HG03432 (cell line): ENCODE measurements at regions not wholly inside any gene's neighbourhood (a gene's known extent, or its start where the extent isn't known, plus 50 kb on each side); places are given as distances from the start of the nearest gene placed in this dataset.

ENCODE experiments used
- ATAC-seq: cut with Tn5 transposase; IDR thresholded peaks from one replicate; pipeline ENCODE4 v1.9.1; 2021; ENCODE audit warnings: mild to moderate bottlenecking, moderate library complexity; ENCODE audit not compliant: unreplicated experiment

DNA sequence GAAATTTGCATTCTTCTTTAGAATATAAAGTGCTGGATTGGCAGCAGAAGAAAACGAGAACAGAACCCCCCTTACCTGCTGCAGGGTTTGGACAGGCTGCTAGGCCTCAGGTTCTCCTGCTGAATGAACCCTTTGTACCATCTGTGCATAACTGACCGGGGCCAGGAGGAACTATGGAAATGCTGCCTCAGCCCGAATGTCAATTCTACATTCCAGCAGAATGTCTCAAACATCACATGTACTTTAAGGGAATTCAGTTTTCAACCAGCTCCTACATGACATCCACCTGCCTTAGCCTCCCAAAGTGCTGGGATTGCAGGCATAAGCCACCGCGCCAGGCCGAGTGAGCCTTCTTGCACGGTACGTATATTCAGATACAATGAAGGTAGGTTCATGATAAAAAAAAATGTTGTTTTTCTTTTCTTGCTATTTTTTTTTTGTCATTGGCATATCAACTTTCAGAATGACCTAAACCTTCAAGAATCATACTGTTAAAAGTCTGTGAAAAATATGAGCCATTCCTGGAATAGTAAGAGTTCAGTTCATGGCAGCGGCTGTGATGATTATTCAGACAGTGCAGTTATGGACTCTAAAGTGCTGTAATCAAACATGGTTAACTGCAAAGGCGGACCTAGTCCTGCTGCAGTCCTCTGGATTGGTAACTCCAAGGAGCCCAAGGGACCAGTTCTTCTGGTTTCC is 84.4 kb upstream of the TNS3 start:
- ATAC-seq, result no peak

DNA sequence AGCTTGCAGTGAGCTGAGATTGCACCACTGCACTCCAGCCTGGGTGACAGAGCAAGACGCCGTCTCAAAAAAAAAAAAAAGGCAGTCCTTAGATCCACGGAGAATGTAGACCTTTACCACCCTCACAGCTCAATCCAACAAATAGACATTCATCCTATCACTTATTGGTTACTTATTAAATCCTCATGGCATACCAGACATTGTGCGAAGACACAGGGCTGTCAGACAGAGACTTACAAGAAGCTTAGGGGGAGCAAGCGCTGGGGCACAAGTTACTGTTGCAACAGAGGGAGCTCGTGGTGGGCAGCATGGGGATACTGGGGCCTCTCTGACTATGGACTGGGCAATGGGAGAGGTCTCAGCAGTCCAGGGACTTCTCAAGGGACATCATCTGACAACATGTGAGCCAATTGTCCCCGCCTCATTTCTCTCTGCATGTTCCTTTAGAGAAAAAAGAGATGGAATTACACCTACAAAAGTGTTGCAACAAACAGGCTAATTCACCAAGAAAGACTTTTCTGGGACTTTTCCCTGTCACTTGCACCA is 82.8 kb upstream of the TNS3 start:
- ATAC-seq, result no peak

DNA sequence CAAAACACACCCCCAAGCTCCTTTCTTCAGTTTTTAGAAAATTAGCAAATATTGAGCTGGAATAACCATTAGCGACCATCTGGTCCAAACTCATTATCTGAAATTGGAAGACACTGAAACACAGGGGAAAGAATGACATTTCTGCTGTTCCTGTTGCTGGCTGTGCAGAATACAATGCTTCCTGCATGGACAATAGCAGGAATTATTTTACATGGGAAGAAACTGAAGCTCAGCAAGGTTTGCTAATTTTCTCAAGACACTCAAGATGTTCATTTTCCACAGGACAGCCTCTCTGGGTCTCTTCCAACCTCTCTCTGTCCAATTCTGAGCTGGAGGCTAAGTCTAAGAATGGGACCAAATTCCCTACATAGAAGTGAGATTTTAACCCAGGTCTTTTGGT is 81.9 kb upstream of the TNS3 start:
- no peak for ATAC-seq

DNA sequence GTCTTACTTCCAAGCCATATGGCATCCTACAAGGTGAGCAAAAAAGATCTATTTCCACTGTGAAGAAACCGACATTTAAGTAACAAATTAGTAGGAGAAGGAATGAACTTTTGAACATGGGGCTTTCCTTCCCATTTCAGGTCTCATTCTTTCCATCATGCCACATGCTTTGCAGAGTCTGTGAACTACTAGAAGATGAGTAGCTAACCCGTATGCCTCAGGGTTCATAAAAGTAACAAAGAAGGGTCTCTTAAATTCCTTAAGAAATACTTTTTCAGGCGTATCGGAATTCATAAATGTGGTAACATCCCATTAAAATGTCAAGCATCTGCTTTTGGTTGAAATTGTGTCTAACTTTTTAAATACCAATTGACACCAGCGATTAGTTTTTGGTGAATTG is 81.3 kb upstream of the TNS3 start:
- ATAC-seq, result no peak

DNA sequence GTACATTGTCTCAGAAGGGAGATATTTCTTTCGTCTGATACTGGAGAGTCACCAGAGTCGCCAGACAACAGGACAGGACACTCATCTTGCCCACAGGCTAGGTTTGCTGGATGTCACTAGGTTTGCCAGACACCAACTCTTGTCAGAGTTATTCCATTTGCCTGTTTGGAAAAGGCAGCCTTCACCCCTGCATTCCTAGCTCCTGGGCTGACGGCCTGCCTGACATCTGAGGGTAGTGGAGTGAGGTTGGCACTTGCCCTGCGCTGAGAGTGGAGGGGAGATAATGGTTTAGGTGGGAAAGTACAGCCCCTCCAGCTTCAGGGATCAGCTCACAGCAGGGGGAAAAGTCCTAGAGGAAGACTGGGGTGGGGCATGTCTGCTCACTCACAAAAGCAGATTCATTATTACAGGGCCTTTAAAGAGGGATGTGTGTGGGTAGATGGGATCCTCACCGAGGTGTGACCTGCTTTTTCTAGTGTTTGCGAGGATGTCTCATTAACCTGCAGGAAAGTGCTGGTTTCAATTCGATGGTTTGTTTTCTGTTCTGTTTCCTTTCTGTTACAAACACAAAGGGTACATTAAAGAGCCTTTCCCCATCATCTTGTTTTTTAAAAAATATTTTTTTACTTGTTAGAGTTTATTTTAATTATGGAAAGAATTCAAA is 79.3 kb upstream of the TNS3 start:
- no peak for ATAC-seq

DNA sequence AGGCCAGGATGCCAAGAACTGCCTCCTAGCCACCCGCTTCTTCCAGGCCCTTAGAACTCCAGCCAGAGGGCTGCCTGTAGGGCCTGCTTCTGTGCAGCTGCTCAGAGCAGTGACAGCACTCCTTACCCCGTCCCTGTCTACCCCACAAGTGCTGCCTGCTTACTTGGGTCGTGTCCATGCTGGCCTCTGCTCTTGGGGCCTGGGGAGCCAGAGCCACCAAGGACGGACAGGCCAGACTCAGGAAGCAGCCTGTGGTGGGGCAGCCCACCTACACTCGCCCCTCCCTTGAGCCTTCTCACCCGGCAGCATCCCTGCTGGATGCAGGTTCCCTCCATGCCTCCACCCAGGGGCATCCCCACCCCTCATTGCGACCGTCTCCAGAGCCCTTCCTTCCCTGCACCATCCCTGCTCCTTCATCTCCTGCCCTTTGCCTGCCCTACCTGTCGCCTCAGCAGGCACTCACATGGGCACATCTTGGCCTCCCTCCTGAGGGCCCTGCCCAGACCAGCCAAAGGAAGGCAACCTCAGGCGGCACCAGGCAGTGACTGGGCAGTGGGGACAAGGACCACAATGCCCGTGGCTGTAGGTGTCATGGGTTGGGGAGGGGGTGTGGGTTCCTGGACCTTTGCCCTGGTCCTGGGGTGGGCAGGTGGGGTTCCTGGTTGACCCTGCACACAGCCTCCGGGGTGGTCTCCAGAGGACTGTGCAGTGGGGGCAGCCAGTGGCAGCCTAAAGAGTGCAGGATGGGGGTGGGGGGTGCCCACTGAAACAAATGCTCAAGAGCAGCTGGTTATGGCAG is 78.0 kb upstream of the TNS3 start:
- ATAC-seq, result no peak

DNA sequence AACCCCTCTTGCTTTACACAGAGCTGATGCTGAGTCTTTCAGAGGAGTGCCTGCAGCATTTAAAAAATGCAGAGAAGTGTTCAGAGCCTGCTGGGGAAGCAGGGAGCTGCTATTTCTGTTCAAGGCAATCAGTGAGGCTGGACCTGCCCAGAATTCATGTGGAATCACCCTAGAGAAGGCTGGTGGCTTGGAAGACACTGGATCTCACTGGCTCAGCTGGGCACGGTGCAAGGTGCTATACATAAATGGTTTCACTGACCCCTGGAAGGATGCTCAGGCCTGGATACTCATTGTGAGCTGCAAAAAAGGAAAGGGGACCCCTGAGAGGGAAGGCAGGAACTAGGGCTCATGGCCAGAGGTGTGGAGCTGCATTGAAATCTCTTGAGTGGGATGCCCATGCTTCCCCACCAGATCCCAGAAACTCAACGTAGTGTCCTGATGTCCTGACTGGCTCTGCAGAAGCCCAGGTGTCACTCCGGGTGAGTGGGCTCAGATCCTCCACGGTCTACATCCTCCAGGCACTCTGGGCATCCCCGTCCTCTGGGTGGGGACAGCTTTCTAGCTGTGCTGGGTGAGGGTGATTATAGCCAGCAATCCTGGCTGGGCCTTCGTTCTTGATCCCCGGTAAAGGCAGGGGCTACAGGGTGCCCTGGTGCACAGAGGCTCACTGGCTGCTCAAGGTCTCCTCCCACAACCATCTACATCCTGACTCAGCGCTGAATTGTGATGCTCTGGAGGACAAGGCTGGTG is 77.2 kb upstream of the TNS3 start:
- ATAC-seq, result no peak

DNA sequence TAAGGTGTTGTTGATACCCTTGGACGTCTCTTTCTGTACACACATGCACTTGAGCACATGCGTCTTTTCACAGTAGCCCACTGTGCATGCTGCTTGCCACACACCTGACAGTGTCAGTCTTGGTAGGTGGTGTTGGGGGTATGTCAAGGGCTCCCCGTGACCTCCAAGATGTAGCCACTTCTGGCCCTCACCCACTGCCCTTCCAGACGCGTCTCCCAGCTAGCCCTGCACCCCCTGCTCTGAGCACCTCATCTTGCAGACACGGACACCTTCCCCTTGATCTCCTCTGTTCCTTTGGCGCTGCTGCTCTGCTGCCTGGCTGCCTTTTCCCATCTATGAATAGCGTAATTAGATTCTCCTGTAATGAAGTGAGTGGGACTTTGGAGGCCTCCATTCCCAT is 75.2 kb upstream of the TNS3 start:
- ATAC-seq, result no peak

DNA sequence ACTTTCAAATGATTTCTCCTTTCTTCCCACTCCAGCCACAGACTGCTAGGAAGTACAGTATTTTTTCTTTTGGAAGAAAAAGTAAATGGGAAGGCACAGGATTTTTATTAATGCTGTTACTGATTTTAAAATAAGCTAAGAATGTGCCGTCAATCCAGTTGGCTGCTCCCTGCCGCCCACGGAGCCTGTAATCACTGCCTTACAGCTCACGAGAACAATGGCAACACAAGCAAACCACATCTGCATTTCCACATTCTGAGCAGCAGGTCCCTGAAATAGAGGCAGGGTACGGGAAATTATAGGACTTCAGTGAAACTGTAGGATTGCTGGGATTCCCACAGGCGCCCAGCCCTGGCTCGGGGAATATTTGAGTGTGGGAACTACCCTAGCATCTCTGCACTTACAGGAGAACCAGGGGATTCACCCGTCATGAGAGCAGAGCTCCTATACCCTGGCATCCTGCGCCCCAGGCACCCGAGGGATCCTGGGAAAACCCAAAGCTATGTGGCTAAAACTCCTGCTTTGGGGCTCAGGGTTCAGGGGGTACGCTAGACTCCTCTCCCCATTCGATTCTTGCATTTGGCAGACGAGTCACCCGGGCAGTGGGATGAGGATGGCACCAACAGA is 72.9 kb upstream of the TNS3 start:
- ATAC-seq, result no peak

DNA sequence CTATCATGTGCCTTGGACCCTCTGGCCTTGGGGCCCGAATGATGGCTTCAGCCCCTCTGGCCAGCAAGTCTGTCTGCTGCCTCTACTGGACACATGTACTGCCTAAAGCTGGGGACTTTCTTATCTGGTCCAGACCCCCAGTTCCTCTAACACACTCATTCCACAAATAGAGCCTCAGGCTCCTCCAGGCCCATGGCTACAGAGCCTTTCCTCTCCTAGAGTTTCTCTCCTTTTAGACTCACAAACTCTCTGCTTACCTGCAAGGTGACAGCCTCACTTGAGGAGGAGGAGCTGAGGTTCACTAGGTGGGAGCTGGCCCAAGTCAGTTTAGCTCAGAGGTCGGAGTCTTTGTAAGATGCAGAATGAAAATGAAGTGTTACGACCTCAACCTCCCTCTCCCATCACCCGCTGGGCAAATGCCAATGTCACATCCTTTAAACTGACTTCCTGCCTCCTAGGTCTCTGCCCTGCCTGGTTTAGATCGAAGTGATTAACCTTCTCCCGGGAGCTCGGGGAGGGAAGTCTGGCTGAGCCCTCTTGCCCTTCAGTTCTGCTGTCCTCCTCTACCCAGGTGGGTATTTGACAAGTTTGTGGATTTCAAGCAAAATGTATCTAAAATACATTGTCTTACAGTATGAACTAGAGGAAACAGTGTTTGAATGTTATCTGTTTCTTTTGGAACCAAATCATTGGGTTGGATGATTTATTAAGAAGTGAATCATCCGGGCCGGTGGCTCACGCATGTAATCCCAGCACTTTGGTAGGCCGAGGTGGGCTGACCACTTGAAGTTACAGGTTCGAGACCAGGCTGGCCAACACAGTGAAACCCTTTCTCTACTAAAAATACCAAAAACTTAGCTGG is 71.9 kb upstream of the TNS3 start:
- ATAC-seq, result no peak

DNA sequence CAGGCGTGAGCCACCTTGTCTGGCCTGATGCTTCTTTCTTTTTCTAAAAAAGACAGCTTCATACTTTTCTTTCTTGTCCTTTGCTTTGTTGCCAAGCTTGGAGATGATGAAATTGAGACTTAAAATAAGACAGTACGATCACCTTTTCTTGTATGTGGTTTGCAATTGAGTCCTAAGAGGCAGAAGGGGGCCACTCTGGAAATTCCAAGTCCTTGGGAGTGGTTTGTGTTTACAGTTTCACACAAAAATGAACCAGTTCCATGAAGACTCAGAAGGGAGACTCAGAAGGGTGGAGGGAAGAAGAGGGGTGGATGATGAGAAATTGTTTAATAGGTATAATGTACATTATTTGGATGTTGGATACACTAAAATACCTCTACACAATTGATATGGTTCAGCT is 70.7 kb upstream of the TNS3 start:
- ATAC-seq, result no peak

DNA sequence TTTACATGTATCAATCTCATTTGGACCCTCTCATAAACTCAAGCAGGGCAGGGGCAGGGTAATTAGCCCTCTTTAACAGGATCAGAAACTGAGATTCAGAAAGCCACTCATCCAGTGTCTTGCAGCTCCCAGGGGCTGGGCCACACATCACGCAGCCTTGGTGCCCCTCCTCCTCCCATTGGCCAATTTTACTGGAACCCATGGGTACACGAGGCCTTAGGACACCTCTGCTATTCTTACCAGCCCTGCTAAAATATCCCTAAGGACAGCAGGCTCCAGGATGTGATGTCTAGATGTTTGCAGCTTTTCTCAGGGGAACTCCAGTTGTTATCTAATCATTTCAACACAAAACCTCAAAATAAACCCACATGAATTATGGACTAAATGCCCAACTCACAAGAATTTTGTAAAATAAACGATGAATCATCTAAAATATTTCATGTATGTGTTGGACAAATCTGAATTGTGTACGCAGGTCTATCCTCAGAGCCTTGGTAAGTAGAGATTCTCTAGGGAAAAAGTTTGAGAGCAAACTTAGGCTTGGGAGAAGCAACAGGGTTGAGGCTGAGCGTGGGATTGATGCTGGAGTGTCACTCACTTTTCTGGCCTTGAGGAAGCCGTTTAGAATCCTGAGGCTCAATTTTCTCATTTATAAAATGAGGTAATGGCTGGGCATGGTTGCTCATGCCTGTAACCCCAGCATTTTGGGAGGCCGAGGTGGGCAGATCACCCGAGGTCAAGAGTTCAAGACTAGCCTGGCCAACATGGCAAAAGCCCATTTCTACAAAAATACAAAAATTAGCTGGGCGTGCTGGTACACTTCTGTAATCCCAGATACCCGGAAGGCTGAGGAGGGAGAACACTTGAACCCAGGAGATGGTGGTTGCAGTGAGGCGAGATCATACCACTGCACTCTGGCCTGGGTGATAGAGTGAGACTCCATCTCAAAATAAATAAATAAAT is 69.7 kb upstream of the TNS3 start:
- ATAC-seq, result no peak

DNA sequence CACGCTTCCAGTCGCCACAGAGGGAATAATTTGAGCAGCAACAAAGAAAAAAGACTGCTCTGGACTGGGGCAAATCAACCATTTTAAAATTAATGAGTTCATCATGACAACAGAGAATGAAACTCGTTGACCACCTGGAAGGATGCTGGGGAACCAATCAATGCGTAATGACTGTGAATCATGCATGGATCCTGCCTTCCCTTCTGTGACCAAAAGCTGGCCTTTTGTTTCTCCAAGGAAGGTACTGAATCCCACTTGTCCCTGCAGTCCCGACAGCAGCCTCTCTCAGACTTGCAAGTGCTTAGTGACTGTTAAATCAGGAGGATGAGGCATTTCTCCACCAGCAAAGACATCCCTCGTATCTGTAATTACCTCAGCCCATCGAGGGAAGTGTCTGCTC is 68.0 kb upstream of the TNS3 start:
- no peak for ATAC-seq

DNA sequence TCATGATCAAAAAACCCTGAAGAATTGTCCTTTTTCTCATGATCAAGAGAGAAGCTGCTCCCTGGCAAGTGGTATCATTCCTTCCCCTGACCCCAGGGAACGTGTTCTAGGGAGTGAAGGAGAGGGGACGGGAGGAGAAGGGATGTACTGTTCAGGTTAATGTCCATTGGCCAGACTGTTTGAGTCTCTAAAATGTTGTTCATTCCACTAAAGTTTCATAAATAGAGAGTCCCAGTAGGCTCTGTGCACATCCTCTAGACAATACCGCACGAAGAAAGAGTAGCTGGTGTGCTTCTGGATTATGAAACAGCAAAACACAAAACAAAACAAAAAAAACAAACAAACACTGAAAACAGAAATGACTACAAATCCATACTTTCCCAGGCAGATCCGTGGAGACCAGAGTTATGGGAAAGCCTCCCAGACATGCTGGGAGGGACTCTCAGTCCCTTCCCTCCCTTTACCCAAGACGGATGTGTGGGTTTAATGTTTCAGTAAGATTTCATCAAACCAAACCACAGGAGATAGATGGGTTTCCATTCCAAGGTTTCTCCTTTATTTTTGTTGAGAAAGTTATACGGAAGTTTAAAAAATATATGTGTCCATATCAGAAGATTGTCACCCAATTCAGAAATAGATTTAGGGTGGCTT is 66.5 kb upstream of the TNS3 start:
- no peak for ATAC-seq

DNA sequence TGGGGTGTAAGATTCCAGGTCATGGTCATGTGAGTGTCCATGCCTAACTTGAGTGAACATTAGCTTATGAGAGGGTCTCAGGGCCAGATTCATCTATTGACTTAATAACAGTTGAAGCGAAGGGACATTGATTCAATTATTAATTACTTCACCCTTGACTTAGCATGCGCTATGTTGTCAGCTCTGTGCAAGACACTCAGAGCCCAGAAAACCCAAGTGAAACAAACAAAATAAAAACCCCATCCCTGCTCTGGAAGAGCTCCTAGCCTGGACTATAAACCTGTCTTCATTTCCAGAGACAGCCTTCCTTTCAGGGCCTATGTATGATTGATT is 66.0 kb upstream of the TNS3 start:
- no peak for ATAC-seq

DNA sequence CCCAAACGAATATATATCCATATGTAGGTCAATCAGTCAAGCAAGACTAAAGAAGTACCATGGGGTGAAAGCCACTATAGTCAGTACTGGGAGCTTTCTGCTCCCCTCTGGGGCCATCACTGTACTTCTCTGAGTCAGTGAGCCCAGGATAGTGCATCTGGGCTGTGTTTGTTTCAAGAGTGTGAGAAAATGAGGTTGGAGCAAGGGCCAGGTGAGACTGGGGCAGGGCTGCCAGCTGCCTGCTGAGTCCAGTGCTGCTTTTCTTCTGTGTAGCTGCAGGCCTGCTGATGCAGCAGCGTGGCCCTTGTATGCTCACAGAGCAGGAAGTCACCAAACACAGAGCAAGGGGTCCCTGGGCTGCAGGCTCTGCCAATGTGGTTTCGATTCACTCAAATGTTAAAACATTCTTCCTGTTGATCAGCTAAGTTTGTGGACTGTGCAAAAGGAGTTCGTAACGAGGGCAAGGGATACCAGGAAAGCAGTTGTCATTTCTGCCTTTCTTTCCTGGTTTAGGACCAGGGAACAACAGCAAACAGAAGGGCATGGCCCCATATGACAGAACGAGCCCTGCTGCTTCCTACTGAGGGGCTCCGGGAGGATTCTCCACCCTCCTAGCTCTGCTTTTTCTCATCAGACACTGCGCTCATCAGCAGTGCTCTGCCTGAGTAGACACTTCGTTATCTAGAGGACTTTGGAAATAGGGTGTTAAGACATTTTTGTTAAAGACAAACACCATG is 65.4 kb upstream of the TNS3 start:
- ATAC-seq, result peak; percentile 79

DNA sequence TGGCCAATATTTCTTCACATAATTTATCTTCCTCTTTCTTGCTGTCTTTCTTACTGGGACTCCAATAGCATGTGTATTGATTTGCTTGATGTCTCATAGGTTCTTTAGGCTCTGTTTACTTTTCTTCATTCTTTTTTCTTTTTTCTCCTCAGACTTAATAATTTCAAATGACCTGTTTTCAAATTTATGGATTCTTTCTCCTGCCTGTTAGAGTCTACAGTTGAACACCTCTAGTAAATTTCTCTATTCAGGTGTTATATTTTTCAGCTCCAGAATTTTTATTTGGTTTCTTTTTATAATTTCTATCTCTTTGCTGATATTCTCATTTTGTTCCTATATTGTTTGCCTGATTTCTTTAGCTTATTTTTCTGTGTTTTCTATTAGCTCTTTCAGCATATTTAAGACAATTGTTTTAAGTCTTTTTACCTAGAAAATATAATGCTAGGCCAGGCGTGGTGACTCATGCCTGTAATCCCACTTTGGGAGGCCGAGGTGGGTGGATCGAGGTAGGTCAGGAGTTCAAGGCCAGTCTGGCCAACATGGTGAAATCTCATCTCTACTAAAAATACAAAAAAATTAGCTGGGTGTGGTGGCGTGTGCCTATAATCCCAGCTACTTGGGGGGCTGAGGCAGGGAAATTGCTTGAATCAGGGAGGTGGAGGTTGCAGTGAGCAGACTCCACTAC is 61.9 kb upstream of the TNS3 start:
- no peak for ATAC-seq
